ENCODE measurements at regions not wholly inside any gene's neighbourhood (a gene's known extent, or its start where the extent isn't known, plus 50 kb on each side); places are given as distances from the start of the nearest gene placed in this dataset.
"Not testable (repeated sequence)": the region's sequence is repeated elsewhere in the genome, so short reads cannot be mapped to it uniquely, and the experiment has no call there.

DNA sequence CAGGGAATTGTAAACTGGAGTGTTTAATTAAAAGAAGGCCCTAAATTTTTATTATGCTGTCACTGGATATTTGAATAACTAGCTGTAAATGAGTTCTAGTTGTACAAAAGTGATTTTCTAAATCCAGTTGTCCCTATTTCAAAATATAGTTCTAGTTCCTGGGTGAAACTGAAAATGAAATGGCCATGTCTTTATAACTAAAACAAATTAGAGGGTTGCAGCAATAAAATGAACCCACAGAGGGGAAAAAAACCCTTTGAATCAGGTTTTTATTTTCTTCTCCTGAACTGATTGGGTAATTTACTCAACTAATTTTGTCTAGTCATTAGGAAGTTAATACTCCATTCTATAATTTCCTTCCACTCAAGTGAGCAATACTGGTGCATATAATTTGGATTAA lies 55.6 kb upstream of the MAP4K3 start:
- no peak overlapping the region for H3K27ac ChIP-seq
- H3K4me1 ChIP-seq = no peaks in the 10 kb centered on the region
- TF ChIP-seq, protein P1, sequence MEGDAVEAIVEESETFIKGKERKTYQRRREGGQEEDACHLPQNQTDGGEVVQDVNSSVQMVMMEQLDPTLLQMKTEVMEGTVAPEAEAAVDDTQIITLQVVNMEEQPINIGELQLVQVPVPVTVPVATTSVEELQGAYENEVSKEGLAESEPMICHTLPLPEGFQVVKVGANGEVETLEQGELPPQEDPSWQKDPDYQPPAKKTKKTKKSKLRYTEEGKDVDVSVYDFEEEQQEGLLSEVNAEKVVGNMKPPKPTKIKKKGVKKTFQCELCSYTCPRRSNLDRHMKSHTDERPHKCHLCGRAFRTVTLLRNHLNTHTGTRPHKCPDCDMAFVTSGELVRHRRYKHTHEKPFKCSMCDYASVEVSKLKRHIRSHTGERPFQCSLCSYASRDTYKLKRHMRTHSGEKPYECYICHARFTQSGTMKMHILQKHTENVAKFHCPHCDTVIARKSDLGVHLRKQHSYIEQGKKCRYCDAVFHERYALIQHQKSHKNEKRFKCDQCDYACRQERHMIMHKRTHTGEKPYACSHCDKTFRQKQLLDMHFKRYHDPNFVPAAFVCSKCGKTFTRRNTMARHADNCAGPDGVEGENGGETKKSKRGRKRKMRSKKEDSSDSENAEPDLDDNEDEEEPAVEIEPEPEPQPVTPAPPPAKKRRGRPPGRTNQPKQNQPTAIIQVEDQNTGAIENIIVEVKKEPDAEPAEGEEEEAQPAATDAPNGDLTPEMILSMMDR (IDR thresholded peaks at IDR 0.05) = no peak
- H2AFZ ChIP-seq = no peak overlapping the region
- H3K4me3 ChIP-seq (ENCODE audit: low read depth, low read length) = no peak overlapping the region
- H3K4me2 ChIP-seq (ENCODE audit: low read length) = no peak overlapping the region
- no peaks in the 10 kb centered on the region for H3K79me2 ChIP-seq
- no peaks in the 10 kb centered on the region for H3K27me3 ChIP-seq (ENCODE audit: control insufficient read depth, insufficient read depth, low read length)
- H3K36me3 ChIP-seq (ENCODE audit: control insufficient read depth, insufficient read depth, low read length) = no peaks in the 10 kb centered on the region
- H3K9ac ChIP-seq = no peak overlapping the region
- H3K9me3 ChIP-seq (ENCODE audit: control insufficient read depth, low read length) = no peaks in the 10 kb centered on the region

- Histone ChIP-seq H3K9ac (no peak overlapping the region), H3K27me3 (ENCODE audit: control insufficient read depth, insufficient read depth, low read length) (no peaks in the 10 kb centered on the region), H2AFZ (no peak overlapping the region), H3K4me1 (no peaks in the 10 kb centered on the region), H3K4me3 (ENCODE audit: low read depth, low read length) (no peak overlapping the region), H3K27ac (no peak overlapping the region), H3K36me3 (ENCODE audit: control insufficient read depth, insufficient read depth, low read length) (no peaks in the 10 kb centered on the region), H3K79me2 (no peaks in the 10 kb centered on the region), H3K4me2 (ENCODE audit: low read length) (no peak overlapping the region), H3K9me3 (ENCODE audit: control insufficient read depth, low read length) (no peaks in the 10 kb centered on the region)
- TF ChIP-seq, protein P1 (IDR thresholded peaks at IDR 0.05) = no peak
Measured at GRCh38 chr2:39494784-39495251, 57.7 kb upstream of the MAP4K3 start.

- Histone ChIP-seq H3K4me1 (no peaks in the 10 kb centered on the region), H3K4me3 (ENCODE audit: low read depth, low read length) (no peak overlapping the region), H3K27ac (no peak overlapping the region), H3K9me3 (ENCODE audit: control insufficient read depth, low read length) (no peaks in the 10 kb centered on the region), H3K4me2 (ENCODE audit: low read length) (no peak overlapping the region), H3K36me3 (ENCODE audit: control insufficient read depth, insufficient read depth, low read length) (no peaks in the 10 kb centered on the region), H2AFZ (no peak overlapping the region), H3K9ac (no peak overlapping the region), H3K79me2 (no peaks in the 10 kb centered on the region), H3K27me3 (ENCODE audit: control insufficient read depth, insufficient read depth, low read length) (no peaks in the 10 kb centered on the region)
- TF ChIP-seq, protein P1 (IDR thresholded peaks at IDR 0.05) = no peak
Measured at GRCh38 chr2:39497082-39497801, 60.2 kb upstream of the MAP4K3 start.

GRCh38 chr2:39498176-39498575 lies 61.1 kb upstream of the MAP4K3 start:
- not testable (repeated sequence) for H3K27ac ChIP-seq; H2AFZ ChIP-seq; H3K4me3 ChIP-seq (ENCODE audit: low read depth, low read length); H3K9me3 ChIP-seq (ENCODE audit: control insufficient read depth, low read length); H3K36me3 ChIP-seq (ENCODE audit: control insufficient read depth, insufficient read depth, low read length); H3K9ac ChIP-seq; H3K79me2 ChIP-seq; H3K4me2 ChIP-seq (ENCODE audit: low read length); H3K4me1 ChIP-seq; H3K27me3 ChIP-seq (ENCODE audit: control insufficient read depth, insufficient read depth, low read length)

DNA sequence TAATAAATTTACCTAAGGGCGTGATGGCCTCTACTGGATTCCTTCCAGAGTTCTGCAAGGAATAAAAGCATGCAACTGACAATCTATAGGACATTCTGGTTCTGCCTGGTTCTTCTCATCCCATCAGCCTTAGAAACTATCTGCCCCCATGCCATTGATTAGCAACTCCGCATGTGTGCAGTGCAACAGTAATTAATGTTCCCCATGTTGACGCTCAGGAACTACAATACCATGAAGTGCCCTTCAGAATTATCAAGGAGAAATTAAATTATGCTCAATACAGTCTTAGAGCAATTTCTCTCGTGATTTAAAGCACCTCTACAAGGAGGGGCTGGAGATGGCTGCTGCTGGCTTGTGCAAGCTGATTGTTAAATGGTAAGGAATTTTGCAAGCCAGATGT lies 61.7 kb upstream of the MAP4K3 start:
- no peak overlapping the region for H3K4me2 ChIP-seq (ENCODE audit: low read length)
- no peaks in the 10 kb centered on the region for H3K27me3 ChIP-seq (ENCODE audit: control insufficient read depth, insufficient read depth, low read length)
- no peaks in the 10 kb centered on the region for H3K79me2 ChIP-seq
- no peaks in the 10 kb centered on the region for H3K36me3 ChIP-seq (ENCODE audit: control insufficient read depth, insufficient read depth, low read length)
- no peak overlapping the region for H3K27ac ChIP-seq
- H3K9me3 ChIP-seq (ENCODE audit: control insufficient read depth, low read length) = no peaks in the 10 kb centered on the region
- H3K4me1 ChIP-seq = no peaks in the 10 kb centered on the region
- no peak overlapping the region for H3K9ac ChIP-seq
- TF ChIP-seq, protein P1 (IDR thresholded peaks at IDR 0.05) = no peak
- H3K4me3 ChIP-seq (ENCODE audit: low read depth, low read length) = no peak overlapping the region
- H2AFZ ChIP-seq = no peak overlapping the region
